Astrocyte (in vitro differentiated cells and primary cell): ENCODE measurements at regions not wholly inside any gene's neighbourhood (a gene's known extent, or its start where the extent isn't known, plus 50 kb on each side); places are given as distances from the start of the nearest gene placed in this dataset.

Experiments used
- DNase-seq: peaks from one replicate; pipeline ENCODE4 v3.0.0-alpha.2; 2010; ENCODE audit warnings: low read depth
- FAIRE-seq: peaks from 2 replicates; lab custom pipeline; 2011; peaks lifted over from hg19 to GRCh38; lab: Jason Lieb, UNC
- H2AFZ ChIP-seq: 2 replicates; pipeline ENCODE4 v1.6.0; 2012; ENCODE audit warnings: low read depth, low read length, inconsistent platforms
- H3K27ac ChIP-seq: 2 replicates; pipeline ENCODE4 v1.5.1; 2011; ENCODE audit warnings: low read depth, low read length, inconsistent platforms
- H3K27me3 ChIP-seq: 2 replicates; pipeline ENCODE4 v1.6.0; 2011; ENCODE audit warnings: low read length, inconsistent platforms; ENCODE audit not compliant: insufficient read depth
- H3K36me3 ChIP-seq: 2 replicates; pipeline ENCODE4 v1.5.1; 2011; ENCODE audit warnings: low read length, inconsistent platforms; ENCODE audit not compliant: insufficient read depth
- H3K4me1 ChIP-seq: 2 replicates; pipeline ENCODE4 v1.5.1; 2011; ENCODE audit warnings: low read length, inconsistent platforms; ENCODE audit not compliant: insufficient read depth
- H3K4me2 ChIP-seq: 2 replicates; pipeline ENCODE4 v1.6.0; 2012; ENCODE audit warnings: low read length, inconsistent platforms
- H3K4me3 ChIP-seq: 2 replicates; pipeline ENCODE4 v1.5.1; 2011; ENCODE audit warnings: low read depth, mild to moderate bottlenecking, low read length, inconsistent platforms; ENCODE audit not compliant: insufficient read depth
- H3K79me2 ChIP-seq: 2 replicates; pipeline ENCODE4 v1.6.0; 2012; ENCODE audit warnings: mild to moderate bottlenecking, low read length, inconsistent platforms; ENCODE audit not compliant: insufficient read depth
- H3K9ac ChIP-seq: 2 replicates; pipeline ENCODE4 v1.6.0; 2012; ENCODE audit warnings: mild to moderate bottlenecking, low read length, inconsistent platforms
- H3K9me3 ChIP-seq: 2 replicates; pipeline ENCODE4 v1.5.1; 2012; ENCODE audit warnings: low read depth, mild to moderate bottlenecking, low read length, inconsistent platforms; ENCODE audit not compliant: insufficient read depth
- H4K20me1 ChIP-seq: 2 replicates; pipeline ENCODE4 v1.6.0; 2012; ENCODE audit warnings: low read length, inconsistent platforms; ENCODE audit not compliant: insufficient read depth
- H3K27ac Mint-ChIP-seq: one replicate; pipeline ENCODE4 v1.8.0; 2021; ENCODE audit warnings: mild to moderate bottlenecking, mixed read lengths; ENCODE audit not compliant: unreplicated experiment
- H3K27me3 Mint-ChIP-seq: one replicate; pipeline ENCODE4 v1.8.0; 2021; ENCODE audit warnings: low read depth, mixed read lengths; ENCODE audit not compliant: unreplicated experiment
- H3K36me3 Mint-ChIP-seq: one replicate; pipeline ENCODE4 v1.8.0; 2021; ENCODE audit warnings: low read depth, mixed read lengths; ENCODE audit not compliant: unreplicated experiment
- H3K4me1 Mint-ChIP-seq: one replicate; pipeline ENCODE4 v1.8.0; 2021; ENCODE audit warnings: low read depth, mixed read lengths; ENCODE audit not compliant: unreplicated experiment
- H3K4me3 Mint-ChIP-seq: one replicate; pipeline ENCODE4 v1.8.0; 2021; ENCODE audit warnings: mild to moderate bottlenecking, moderate library complexity, mixed read lengths; ENCODE audit not compliant: unreplicated experiment
- H3K9me3 Mint-ChIP-seq: one replicate; pipeline ENCODE4 v1.8.0; 2021; ENCODE audit warnings: mild to moderate bottlenecking, mixed read lengths; ENCODE audit not compliant: unreplicated experiment
- EZH2 ChIP-seq: IDR thresholded peaks from 2 replicates; pipeline ENCODE4 v1.6.1; 2012; ENCODE audit warnings: mild to moderate bottlenecking, low read length, inconsistent platforms; ENCODE audit not compliant: insufficient read depth
- TF ChIP-seq, protein P1 (sequence below): IDR thresholded peaks from 2 replicates; pipeline ENCODE4 v1.5.1; 2011; ENCODE audit warnings: low read depth, mild to moderate bottlenecking, inconsistent platforms, low read length, moderate library complexity; ENCODE audit not compliant: insufficient read depth

DNA sequence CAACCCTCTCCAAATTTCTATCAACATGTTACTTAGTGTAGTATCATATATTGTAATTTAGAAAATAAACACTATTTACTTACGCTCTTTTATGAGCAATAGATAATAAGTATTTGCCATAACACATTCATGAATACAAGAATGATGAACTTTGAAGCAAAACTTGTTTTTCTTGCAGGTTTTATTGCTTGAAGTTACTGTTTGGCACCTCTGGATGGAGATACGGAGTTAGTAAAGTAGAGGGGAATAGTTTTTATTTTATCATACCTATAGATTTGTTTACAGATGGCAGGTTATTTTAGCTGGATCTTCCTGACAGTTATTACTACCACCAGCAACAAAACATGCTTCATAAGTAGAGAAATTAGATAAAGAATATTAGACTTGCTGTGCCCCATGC is 274.2 kb upstream of the LRRTM4 start:
- DNase-seq (no peak), FAIRE-seq (no peak)
- H3K4me3 ChIP-seq, result no peak overlapping the region
- H3K4me2 ChIP-seq, result no peak overlapping the region
- Mint-ChIP-seq H3K4me3 (no peak overlapping the region), H3K9me3 (no peaks in the 10 kb centered on the region), H3K27ac (no peak overlapping the region), H3K27me3 (no peaks in the 10 kb centered on the region), H3K4me1 (no peaks in the 10 kb centered on the region), H3K36me3 (no peaks in the 10 kb centered on the region)
- no peaks in the 10 kb centered on the region for H3K36me3 ChIP-seq
- TF ChIP-seq, protein P1, sequence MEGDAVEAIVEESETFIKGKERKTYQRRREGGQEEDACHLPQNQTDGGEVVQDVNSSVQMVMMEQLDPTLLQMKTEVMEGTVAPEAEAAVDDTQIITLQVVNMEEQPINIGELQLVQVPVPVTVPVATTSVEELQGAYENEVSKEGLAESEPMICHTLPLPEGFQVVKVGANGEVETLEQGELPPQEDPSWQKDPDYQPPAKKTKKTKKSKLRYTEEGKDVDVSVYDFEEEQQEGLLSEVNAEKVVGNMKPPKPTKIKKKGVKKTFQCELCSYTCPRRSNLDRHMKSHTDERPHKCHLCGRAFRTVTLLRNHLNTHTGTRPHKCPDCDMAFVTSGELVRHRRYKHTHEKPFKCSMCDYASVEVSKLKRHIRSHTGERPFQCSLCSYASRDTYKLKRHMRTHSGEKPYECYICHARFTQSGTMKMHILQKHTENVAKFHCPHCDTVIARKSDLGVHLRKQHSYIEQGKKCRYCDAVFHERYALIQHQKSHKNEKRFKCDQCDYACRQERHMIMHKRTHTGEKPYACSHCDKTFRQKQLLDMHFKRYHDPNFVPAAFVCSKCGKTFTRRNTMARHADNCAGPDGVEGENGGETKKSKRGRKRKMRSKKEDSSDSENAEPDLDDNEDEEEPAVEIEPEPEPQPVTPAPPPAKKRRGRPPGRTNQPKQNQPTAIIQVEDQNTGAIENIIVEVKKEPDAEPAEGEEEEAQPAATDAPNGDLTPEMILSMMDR, result no peak
- TF ChIP-seq EZH2, result no peak
- H3K27ac ChIP-seq, result no peak overlapping the region
- H3K9me3 ChIP-seq, result no peaks in the 10 kb centered on the region
- H3K9ac ChIP-seq, result no peak overlapping the region
- H3K27me3 ChIP-seq, result no peaks in the 10 kb centered on the region
- no peaks in the 10 kb centered on the region for H3K4me1 ChIP-seq
- no peak overlapping the region for H2AFZ ChIP-seq
- no peaks in the 10 kb centered on the region for H4K20me1 ChIP-seq
- no peaks in the 10 kb centered on the region for H3K79me2 ChIP-seq

- Mint-ChIP-seq H3K4me1 (no peaks in the 10 kb centered on the region), H3K4me3 (no peak overlapping the region), H3K27me3 (no peaks in the 10 kb centered on the region), H3K36me3 (no peaks in the 10 kb centered on the region), H3K27ac (no peak overlapping the region), H3K9me3 (no peaks in the 10 kb centered on the region)
- DNase-seq (no peak), FAIRE-seq (no peak)
- Histone ChIP-seq H3K27ac (no peak overlapping the region), H3K9me3 (no peaks in the 10 kb centered on the region), H3K4me3 (no peak overlapping the region), H3K9ac (no peak overlapping the region), H3K79me2 (no peaks in the 10 kb centered on the region), H3K36me3 (no peaks in the 10 kb centered on the region), H3K27me3 (no peaks in the 10 kb centered on the region), H4K20me1 (no peaks in the 10 kb centered on the region), H2AFZ (no peak overlapping the region), H3K4me2 (no peak overlapping the region), H3K4me1 (no peaks in the 10 kb centered on the region)
- no peak for TF ChIP-seq EZH2
- TF ChIP-seq, protein P1, result no peak
These were observed 274.9 kb upstream of the LRRTM4 start for GRCh38 chr2:77797088-77797487.

DNA sequence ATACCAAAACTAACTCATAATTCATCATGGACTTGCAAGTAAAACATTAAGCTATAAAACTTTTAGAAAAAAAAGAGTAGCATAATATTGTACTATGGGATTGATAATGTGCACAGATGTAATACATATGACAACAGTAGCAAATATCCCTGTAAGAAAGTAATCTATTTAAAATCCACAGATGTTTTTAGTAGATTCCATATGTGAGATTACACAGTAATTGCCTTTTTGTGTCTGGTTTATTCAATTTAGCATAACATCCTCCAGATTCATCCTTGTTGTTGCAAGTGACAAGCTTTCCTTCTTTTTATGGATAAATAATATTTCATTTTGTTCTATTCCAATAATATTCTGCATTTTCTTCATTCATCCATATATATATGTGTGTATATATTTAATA is 278.2 kb upstream of the LRRTM4 start:
- no peaks in the 10 kb centered on the region for H3K9me3 Mint-ChIP-seq
- Histone ChIP-seq H3K9me3 (no peaks in the 10 kb centered on the region), H3K27ac (no peak overlapping the region), H4K20me1 (no peaks in the 10 kb centered on the region), H3K9ac (no peak overlapping the region), H3K79me2 (no peaks in the 10 kb centered on the region), H3K4me2 (no peak overlapping the region), H3K4me1 (no peaks in the 10 kb centered on the region), H3K4me3 (no peak overlapping the region), H3K36me3 (no peaks in the 10 kb centered on the region), H2AFZ (no peak overlapping the region), H3K27me3 (no peaks in the 10 kb centered on the region)
- H3K27me3 Mint-ChIP-seq, result no peaks in the 10 kb centered on the region
- H3K4me3 Mint-ChIP-seq, result no peak overlapping the region
- no peaks in the 10 kb centered on the region for H3K36me3 Mint-ChIP-seq
- FAIRE-seq, result no peak
- H3K4me1 Mint-ChIP-seq, result no peaks in the 10 kb centered on the region
- DNase-seq, result no peak
- no peak overlapping the region for H3K27ac Mint-ChIP-seq
- TF ChIP-seq EZH2, result no peak
- TF ChIP-seq, protein P1, result no peak
